ENCODE measurements at regions not wholly inside any gene's neighbourhood (a gene's known extent, or its start where the extent isn't known, plus 50 kb on each side); places are given as distances from the start of the nearest gene placed in this dataset.
A peak's percentile ranks its signal among the peaks of the same experiment; 100 is the strongest.

DNA sequence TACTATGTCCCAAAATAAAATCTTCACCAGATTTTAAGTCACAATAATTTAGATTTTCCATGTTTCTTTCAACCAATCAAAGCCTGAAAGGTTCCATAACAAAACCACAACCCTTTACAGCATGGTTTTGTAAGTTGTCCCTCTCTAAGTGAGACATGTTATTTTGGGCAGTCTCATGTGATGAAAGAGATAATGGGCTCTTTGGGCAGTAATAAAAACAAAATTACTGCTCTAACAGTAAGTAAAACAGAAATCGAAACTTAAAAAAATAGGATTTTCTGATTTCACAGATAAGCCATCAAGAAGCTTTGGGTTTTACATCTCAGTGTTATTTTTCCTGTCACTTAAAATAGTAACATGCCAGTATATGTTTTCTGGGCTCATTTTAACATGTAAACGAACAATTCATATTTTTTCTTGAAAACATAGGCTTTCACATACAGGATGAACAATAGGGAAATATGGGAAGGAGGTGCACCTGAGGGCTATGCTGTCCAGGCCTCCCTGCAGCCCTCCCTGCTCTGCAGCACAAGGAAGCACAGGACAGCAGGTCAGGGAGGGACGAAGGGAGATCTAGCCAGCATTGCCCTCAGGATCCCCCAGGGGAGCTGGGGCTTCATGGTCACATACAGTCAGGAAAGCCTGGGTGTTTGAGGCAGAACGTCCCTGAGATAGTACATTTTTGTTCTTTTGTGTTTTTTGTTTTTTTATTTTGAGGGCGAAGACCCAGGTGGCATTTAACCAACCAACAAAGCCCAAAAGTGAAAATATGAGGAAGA, 157.4 kb downstream of the SHOX2 start:
- no peak overlapping the region for H3K4me3 ChIP-seq (ENCODE audit: low read length)
- TF ChIP-seq, protein P1, sequence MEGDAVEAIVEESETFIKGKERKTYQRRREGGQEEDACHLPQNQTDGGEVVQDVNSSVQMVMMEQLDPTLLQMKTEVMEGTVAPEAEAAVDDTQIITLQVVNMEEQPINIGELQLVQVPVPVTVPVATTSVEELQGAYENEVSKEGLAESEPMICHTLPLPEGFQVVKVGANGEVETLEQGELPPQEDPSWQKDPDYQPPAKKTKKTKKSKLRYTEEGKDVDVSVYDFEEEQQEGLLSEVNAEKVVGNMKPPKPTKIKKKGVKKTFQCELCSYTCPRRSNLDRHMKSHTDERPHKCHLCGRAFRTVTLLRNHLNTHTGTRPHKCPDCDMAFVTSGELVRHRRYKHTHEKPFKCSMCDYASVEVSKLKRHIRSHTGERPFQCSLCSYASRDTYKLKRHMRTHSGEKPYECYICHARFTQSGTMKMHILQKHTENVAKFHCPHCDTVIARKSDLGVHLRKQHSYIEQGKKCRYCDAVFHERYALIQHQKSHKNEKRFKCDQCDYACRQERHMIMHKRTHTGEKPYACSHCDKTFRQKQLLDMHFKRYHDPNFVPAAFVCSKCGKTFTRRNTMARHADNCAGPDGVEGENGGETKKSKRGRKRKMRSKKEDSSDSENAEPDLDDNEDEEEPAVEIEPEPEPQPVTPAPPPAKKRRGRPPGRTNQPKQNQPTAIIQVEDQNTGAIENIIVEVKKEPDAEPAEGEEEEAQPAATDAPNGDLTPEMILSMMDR (conservative IDR thresholded peaks at IDR 0.05; ENCODE audit: low read length), result no peak
- DNase-seq (ENCODE audit: low read depth), result no peak

DNA sequence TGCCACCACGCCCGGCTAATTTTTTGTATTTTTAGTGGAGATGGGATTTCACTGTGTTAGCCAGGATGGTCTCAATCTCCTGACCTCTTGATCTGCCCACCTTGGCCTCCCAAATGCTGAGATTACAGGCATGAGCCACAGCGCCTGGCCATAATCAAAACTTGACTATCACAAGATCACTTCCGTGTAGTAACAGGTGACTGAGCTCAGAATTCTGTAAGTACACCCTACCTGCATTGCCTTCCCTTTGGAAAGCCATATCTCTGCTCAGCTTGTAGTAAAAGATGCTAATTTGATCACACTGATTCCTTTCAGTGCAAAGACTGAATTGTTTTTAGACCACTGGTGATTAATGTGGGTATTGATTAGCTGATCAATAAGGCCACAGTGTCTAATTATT, 167.1 kb downstream of the SHOX2 start:
- DNase-seq (ENCODE audit: low read depth), result no peak
- TF ChIP-seq, protein P1 (conservative IDR thresholded peaks at IDR 0.05; ENCODE audit: low read length), result no peak
- no peak overlapping the region for H3K4me3 ChIP-seq (ENCODE audit: low read length)

DNA sequence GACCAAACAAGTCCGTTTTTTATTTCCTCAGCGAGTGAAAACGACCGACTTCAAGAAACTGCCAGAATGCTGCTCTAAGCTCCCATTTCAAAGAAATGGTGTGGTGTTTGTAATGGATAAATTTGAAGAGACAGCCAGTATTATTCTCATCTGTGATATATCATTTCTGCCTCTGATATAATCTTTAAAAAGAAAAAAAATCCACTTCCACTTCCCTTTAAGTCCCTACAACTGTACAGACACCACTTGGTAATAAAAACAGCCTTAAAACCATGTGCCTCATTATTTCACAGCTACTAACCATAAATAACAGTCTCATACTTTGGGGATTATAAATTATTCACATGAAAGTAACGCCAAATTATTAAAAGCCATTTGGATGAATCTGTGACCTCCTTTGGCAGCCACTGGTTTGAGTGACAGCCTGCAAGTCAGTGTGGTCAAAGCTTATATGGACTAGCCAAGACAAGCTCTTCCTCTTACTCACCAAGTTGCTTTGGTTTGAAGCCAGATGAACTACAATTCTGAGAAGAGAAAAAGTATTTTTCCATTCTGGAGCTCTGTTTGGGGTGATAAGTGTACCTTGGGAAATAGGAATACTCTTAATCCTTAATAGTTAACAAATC, 168.0 kb downstream of the SHOX2 start:
- TF ChIP-seq, protein P1 (conservative IDR thresholded peaks at IDR 0.05; ENCODE audit: low read length), result no peak
- no peak overlapping the region for H3K4me3 ChIP-seq (ENCODE audit: low read length)
- DNase-seq (ENCODE audit: low read depth), result peak; percentile 75

DNA sequence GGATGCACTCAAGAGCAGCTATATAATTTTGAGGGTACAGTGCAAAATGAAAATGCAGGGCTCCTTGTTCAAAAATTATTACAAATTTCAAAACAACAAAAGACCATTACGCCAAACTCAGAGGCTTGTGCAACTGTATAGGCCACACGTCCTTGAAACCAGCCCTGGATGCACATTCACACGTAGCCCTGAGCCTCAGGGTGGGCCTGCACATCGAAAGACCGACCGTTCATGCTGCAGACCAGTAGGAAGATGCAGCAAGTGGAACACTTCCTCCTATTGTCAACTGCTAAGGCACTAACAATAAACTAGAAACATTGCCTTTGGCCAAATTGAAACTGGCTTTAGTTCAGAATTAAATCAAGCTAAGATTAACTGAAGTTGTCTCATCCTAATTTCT, 174.7 kb downstream of the SHOX2 start:
- no peak overlapping the region for H3K4me3 ChIP-seq (ENCODE audit: low read length)
- no peak for DNase-seq (ENCODE audit: low read depth)
- TF ChIP-seq, protein P1 (conservative IDR thresholded peaks at IDR 0.05; ENCODE audit: low read length), result no peak

DNA sequence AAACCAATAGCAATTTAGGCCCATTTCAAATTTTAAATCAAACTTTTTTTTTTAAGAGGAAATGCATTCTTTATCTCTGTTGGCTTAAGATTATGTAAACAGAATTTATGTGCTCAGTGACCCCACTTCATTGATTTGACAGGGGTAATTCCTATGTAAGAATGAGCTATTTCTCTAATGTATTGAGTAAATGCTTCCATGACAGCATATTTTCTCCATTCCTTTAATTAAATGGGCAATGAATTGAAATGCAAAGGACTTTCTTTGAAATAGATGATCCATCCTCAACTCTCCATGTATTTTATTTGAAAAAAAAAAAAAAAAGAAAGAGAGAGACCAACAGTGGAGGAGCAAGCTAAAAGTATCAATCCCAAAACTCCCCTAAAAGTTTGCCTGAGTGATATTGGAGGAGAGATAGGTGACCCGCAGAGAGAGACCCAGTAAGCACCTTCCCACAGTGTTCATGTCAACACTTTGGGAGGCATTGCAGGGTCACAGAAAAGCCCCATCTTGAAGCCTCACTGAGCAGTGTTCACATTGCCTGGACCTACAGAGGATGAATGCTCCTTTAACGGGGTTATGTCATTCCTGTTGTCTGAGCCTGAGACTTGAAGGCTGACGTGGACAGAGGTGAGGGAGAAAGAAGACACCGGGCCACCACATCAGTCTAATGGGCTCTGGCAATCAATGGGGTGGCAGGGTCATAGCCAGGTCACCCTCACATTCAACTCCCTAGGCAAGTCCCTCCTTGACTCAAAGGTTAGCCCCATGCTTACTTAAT, 176.0 kb downstream of the SHOX2 start:
- DNase-seq (ENCODE audit: low read depth), result no peak
- TF ChIP-seq, protein P1 (conservative IDR thresholded peaks at IDR 0.05; ENCODE audit: low read length), result no peak
- H3K4me3 ChIP-seq (ENCODE audit: low read length), result no peak overlapping the region

DNA sequence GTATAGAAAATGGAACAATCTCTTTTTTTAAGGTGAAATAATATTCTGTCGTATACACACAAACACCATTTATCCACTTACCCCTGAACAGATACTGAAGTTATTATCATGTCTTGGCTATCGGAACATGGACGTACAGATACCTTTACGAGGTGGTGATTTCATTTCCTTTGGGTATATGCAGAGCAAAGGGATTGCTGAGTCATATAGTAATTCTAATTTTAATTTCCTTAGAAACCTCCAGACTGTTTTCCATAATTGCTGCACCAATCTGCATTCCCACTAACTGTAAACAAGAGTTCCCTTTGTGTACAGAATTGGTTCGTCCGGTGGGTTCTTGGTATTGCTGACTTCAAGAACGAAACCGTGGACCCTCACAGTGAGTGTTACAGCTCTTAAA, 179.4 kb downstream of the SHOX2 start:
- TF ChIP-seq, protein P1 (conservative IDR thresholded peaks at IDR 0.05; ENCODE audit: low read length), result no peak
- DNase-seq (ENCODE audit: low read depth), result no peak
- no peak overlapping the region for H3K4me3 ChIP-seq (ENCODE audit: low read length)
